Lower leg skin (tissue), 4 donors: ENCODE measurements at regions not wholly inside any gene's neighbourhood (a gene's known extent, or its start where the extent isn't known, plus 50 kb on each side); places are given as distances from the start of the nearest gene placed in this dataset.

Experiments used
- DNase-seq, 2 donors: peaks; one replicate each; pipeline ENCODE4 v3.0.0-alpha.2; 2019; ENCODE audit warnings: low spot score in 2 of 2
- H3K4me3 ChIP-seq: fragments of 200-600 bp; sonication (generic); 2 replicates; pipeline ENCODE4 v1.5.1; 2017; ENCODE audit warnings: mild to moderate bottlenecking, low read depth; ENCODE audit not compliant: poor library complexity, severe bottlenecking
- CTCF ChIP-seq, 3 donors: fragments of 450-650 bp; IDR thresholded peaks; one replicate each; pipeline ENCODE4 v1.5.1; 2016; ENCODE audit warnings: antibody characterized with exemption in 3 of 3, mild to moderate bottlenecking in 3 of 3, moderate library complexity in 2 of 3
- POLR2A ChIP-seq, 2 donors: fragments of 450-650 bp; IDR thresholded peaks; one replicate each; pipeline ENCODE4 v1.6.1; 2016 to 2017; ENCODE audit warnings: antibody characterized with exemption in 2 of 2, mild to moderate bottlenecking in 1 of 2, moderate library complexity in 1 of 2
- WGBS, 2 donors: methylation state at CpG; one replicate each; pipeline ENCODE4 v1.1.5; 2018; 5-methylcytosine and 5-hydroxymethylcytosine counted together
- intact Hi-C: fragments of 100-400 bp; cut with DNase I; formaldehyde crosslinking; loops from one replicate; pipeline ENCODE4 v1.15.0; 2023; ENCODE audit warnings: low total_unique reads

- TF ChIP-seq CTCF (IDR thresholded peaks at IDR 0.05) (no peak), POLR2A (IDR thresholded peaks at IDR 0.05) (no peak)
- H3K4me3 ChIP-seq: no peak overlapping the region
- intact Hi-C loops: no loop called here
- DNase-seq: no peak
Measured at GRCh38 chrX:46330981-46331380, 214.2 kb downstream of the ZNF674 start.

- no peak for DNase-seq
- TF ChIP-seq CTCF (IDR thresholded peaks at IDR 0.05) (no peak), POLR2A (IDR thresholded peaks at IDR 0.05) (no peak)
- no peak overlapping the region for H3K4me3 ChIP-seq
- intact Hi-C loops: no loop called here
- WGBS, 2 donors: 59 to 70% methylated on average over 2 of the region's 2 CpGs
Measured at GRCh38 chrX:46330513-46330912, 214.7 kb downstream of the ZNF674 start.

GRCh38 chrX:46328133-46328532 is 217.1 kb downstream of the ZNF674 start:
- TF ChIP-seq POLR2A (IDR thresholded peaks at IDR 0.05): no peak
- DNase-seq: no peak
- no peak overlapping the region for H3K4me3 ChIP-seq
- 71 to 90% methylated on average over 1 of the region's 1 CpG for WGBS, 2 donors
- intact Hi-C loops: no loop called here

- TF ChIP-seq CTCF (IDR thresholded peaks at IDR 0.05) (no peak), POLR2A (IDR thresholded peaks at IDR 0.05) (no peak)
- H3K4me3 ChIP-seq: no peak overlapping the region
- WGBS, 2 donors: 26 to 32% methylated on average over 7 of the region's 7 CpGs
- intact Hi-C loops: no loop called here
- peak in 1 of 2 donors; percentile 15 for DNase-seq
Measured at GRCh38 chrX:46327566-46328115, 217.6 kb downstream of the ZNF674 start.

GRCh38 chrX:46326161-46326560 is 219.1 kb downstream of the ZNF674 start:
- DNase-seq: no peak
- intact Hi-C loops: no loop called here
- WGBS, 2 donors: 34 to 63% methylated on average over 3 of the region's 3 CpGs
- TF ChIP-seq CTCF (IDR thresholded peaks at IDR 0.05) (no peak), POLR2A (IDR thresholded peaks at IDR 0.05) (no peak)
- H3K4me3 ChIP-seq: no peak overlapping the region

GRCh38 chrX:46325312-46325877 is 219.8 kb downstream of the ZNF674 start:
- no peak overlapping the region for H3K4me3 ChIP-seq

More at GRCh38 chrX:46325312-46325877, 219.8 kb downstream of the ZNF674 start:
- 34 to 41% methylated on average over 4 to 5 of the region's 5 CpGs for WGBS, 2 donors
- TF ChIP-seq POLR2A (IDR thresholded peaks at IDR 0.05): no peak
- TF ChIP-seq CTCF (IDR thresholded peaks at IDR 0.05): no peak
- intact Hi-C loops: no loop called here
- DNase-seq: no peak
